OCI-LY3 (cell line): ENCODE measurements at regions not wholly inside any gene's neighbourhood (a gene's known extent, or its start where the extent isn't known, plus 50 kb on each side); places are given as distances from the start of the nearest gene placed in this dataset.

Source experiments
- H2AFZ ChIP-seq: fragments of 200-600, 300-600 bp; shearing (Covaris generic); 2 replicates; pipeline ENCODE4 v1.6.0; 2014; ENCODE audit warnings: antibody characterized with exemption, low read depth, low read length
- H3K27ac ChIP-seq: fragments of 200-600, 300-600 bp; sonication (generic); 2 replicates; pipeline ENCODE4 v1.5.1; 2014; ENCODE audit warnings: mild to moderate bottlenecking, low read length, moderate library complexity, mixed read lengths
- H3K27me3 ChIP-seq: fragments of 200-600, 300-600 bp; sonication (generic); 2 replicates; pipeline ENCODE4 v1.6.1; 2014; ENCODE audit warnings: low read depth, low read length, mixed read lengths
- H3K36me3 ChIP-seq: fragments of 200-600, 300-600 bp; sonication (generic); replicated peaks from 2 replicates; pipeline ENCODE3; 2014; ENCODE audit warnings: low read depth, low read length, mixed read lengths
- H3K4me1 ChIP-seq: fragments of 300-600, 200-600 bp; sonication (generic); 2 replicates; pipeline ENCODE4 v1.6.1; 2014; ENCODE audit warnings: low read length, mixed read lengths
- H3K4me2 ChIP-seq: fragments of 200-600, 300-600 bp; sonication (generic); 2 replicates; pipeline ENCODE4 v1.6.1; 2014; ENCODE audit warnings: low read length, mixed read lengths
- H3K4me3 ChIP-seq: fragments of 300-600, 200-600 bp; sonication (generic); 2 replicates; pipeline ENCODE4 v1.5.1; 2014; ENCODE audit warnings: antibody characterized with exemption, mild to moderate bottlenecking, low read length, moderate library complexity
- H3K79me2 ChIP-seq: fragments of 300-600, 200-600 bp; shearing (Covaris generic); 2 replicates; pipeline ENCODE4 v1.6.1; 2014; ENCODE audit warnings: mild to moderate bottlenecking, low read length, mixed read lengths
- H3K9ac ChIP-seq: fragments of 300-600, 200-600 bp; shearing (Covaris generic); 2 replicates; pipeline ENCODE4 v1.6.0; 2014; ENCODE audit warnings: mild to moderate bottlenecking, low read length, moderate library complexity
- H3K9me3 ChIP-seq: fragments of 200-600, 300-600 bp; shearing (Covaris generic); 2 replicates; pipeline ENCODE4 v1.6.1; 2014; ENCODE audit warnings: low read length, mixed read lengths; ENCODE audit not compliant: insufficient read depth
- H4K20me1 ChIP-seq: fragments of 200-600, 300-600 bp; sonication (generic); 2 replicates; pipeline ENCODE4 v1.6.1; 2016; ENCODE audit warnings: low read length, mixed read lengths; ENCODE audit not compliant: insufficient read depth
- EZH2phosphoT487 ChIP-seq: fragments of 200-600 bp; shearing (Covaris generic); IDR thresholded peaks from 2 replicates; pipeline ENCODE4 v1.6.1; 2018; ENCODE audit warnings: antibody characterized with exemption, mixed run types, low read depth
- TF ChIP-seq, protein P1 (sequence below): fragments of 200-600, 300-600 bp; sonication (generic); IDR thresholded peaks from 2 replicates; pipeline ENCODE4 v1.5.1; 2014; ENCODE audit warnings: antibody characterized with exemption, low read length, low read depth

DNA sequence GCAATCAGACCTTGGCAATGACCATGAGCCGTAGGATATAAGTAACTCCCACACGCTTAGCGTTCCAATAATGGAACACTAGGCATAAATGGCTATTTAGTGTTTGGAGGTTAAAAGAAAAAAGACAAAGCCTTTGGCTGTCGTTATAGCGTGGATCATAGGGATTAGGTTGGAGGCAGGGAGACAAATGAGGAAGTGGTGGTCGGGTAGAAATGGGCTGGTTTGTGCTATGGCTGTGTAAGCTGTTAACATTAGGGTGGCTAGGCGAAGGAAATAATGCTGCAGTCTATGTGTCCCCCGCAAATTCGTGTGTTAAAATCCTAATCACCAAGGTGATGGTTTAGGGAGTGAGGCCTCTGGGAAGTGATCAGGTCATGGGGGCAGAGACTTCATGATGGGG lies 120.4 kb upstream of the IRX6 start:
- Histone ChIP-seq H3K9me3 (no peaks in the 10 kb centered on the region), H3K4me2 (no peak overlapping the region), H3K4me1 (no peaks in the 10 kb centered on the region), H3K36me3 (no peaks in the 10 kb centered on the region), H3K27ac (no peak overlapping the region), H2AFZ (no peak overlapping the region), H3K79me2 (no peaks in the 10 kb centered on the region), H3K9ac (no peak overlapping the region), H3K4me3 (no peak overlapping the region), H4K20me1 (no peaks in the 10 kb centered on the region), H3K27me3 (no peaks in the 10 kb centered on the region)
- TF ChIP-seq, protein P1, sequence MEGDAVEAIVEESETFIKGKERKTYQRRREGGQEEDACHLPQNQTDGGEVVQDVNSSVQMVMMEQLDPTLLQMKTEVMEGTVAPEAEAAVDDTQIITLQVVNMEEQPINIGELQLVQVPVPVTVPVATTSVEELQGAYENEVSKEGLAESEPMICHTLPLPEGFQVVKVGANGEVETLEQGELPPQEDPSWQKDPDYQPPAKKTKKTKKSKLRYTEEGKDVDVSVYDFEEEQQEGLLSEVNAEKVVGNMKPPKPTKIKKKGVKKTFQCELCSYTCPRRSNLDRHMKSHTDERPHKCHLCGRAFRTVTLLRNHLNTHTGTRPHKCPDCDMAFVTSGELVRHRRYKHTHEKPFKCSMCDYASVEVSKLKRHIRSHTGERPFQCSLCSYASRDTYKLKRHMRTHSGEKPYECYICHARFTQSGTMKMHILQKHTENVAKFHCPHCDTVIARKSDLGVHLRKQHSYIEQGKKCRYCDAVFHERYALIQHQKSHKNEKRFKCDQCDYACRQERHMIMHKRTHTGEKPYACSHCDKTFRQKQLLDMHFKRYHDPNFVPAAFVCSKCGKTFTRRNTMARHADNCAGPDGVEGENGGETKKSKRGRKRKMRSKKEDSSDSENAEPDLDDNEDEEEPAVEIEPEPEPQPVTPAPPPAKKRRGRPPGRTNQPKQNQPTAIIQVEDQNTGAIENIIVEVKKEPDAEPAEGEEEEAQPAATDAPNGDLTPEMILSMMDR = no peak
- no peak for TF ChIP-seq EZH2phosphoT487

DNA sequence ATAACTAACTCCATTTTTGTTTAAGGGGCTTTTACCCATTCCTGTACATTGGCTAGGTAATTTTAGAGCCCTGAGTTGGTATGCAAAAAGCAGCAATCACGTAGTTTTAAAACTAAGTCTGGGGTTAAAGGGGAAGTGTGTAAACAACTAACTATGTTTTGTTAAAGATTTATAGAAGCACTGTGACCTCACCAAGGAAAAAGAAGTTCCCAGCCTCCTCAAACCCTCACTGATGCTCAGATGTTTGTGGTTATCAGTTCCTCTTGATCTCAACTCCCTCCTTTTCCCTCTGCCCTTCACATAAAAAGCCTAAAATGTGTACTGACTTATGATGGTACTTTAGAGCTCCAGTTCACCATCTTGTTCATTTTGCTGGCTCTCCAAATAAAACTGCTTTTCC lies 119.9 kb upstream of the IRX6 start:
- H3K9me3 ChIP-seq = no peaks in the 10 kb centered on the region
- H3K27me3 ChIP-seq = no peaks in the 10 kb centered on the region
- H4K20me1 ChIP-seq = no peaks in the 10 kb centered on the region
- TF ChIP-seq, protein P1 = no peak
- TF ChIP-seq EZH2phosphoT487 = no peak
- H3K79me2 ChIP-seq = no peaks in the 10 kb centered on the region
- H3K4me3 ChIP-seq = no peak overlapping the region
- H3K27ac ChIP-seq = no peak overlapping the region
- H3K36me3 ChIP-seq = no peaks in the 10 kb centered on the region
- H2AFZ ChIP-seq = no peak overlapping the region
- H3K9ac ChIP-seq = no peak overlapping the region
- H3K4me1 ChIP-seq = no peaks in the 10 kb centered on the region
- H3K4me2 ChIP-seq = no peak overlapping the region

DNA sequence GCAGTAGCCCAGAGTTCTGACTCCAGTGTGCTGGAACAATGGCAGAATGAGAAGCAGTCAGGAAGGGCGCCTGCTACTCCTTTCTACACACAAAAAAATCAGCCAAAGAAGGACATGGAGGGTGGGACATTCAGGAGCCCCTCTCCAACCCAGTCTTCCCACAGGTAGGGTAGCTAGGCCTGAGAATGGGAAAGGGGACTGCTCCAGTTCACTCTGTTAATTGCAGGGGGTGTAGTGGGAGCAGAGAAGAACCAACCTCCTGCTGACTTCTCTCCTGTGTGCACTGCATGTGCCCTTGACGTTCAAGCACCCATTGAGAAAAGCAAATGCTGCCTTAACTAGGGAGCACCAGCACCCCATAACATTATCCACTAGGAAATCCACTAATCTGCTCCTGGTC lies 119.1 kb upstream of the IRX6 start:
- H3K4me3 ChIP-seq = no peak overlapping the region
- no peaks in the 10 kb centered on the region for H4K20me1 ChIP-seq
- no peaks in the 10 kb centered on the region for H3K9me3 ChIP-seq
- H3K27me3 ChIP-seq = no peaks in the 10 kb centered on the region
- TF ChIP-seq, protein P1 = no peak
- no peaks in the 10 kb centered on the region for H3K4me1 ChIP-seq
- H3K27ac ChIP-seq = no peak overlapping the region
- no peak overlapping the region for H3K9ac ChIP-seq
- H2AFZ ChIP-seq = no peak overlapping the region
- H3K4me2 ChIP-seq = no peak overlapping the region
- no peaks in the 10 kb centered on the region for H3K36me3 ChIP-seq
- no peaks in the 10 kb centered on the region for H3K79me2 ChIP-seq

DNA sequence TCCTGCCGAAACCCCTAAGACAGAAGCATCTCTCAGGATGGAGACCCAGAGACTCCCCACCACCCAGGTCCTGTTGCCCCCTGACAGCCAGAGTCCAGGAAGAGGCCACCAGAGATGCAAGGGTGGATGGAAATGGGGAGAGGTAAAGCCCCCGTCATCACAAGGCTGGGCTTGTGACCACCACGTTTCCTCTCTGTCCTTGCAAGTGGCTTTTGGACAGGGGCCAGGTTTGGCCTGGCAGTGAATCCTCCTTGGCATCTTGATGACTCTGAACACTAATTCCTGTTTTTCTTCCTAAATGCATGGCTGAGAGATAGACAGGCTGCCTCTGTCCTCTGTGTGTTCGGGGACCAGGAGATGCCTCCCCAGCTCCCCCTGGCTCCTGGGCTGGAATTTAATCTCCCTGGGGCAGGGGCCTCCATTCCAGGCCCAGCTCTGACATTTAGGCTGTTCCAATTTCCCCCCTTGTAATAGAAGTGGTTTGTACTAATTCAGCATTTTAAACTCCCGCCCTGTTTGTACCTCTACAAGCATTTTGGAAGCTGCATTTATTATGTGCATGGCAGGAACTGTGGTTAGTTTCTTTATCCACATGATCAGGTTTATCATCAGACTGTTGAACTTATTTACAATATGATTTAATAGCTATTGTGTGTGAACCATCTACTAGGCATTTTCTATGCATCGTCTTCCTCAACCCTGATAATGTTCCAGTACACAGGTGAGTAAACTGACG lies 116.1 kb upstream of the IRX6 start:
- Histone ChIP-seq H3K9ac (no peak overlapping the region), H2AFZ (no peak overlapping the region)

More for the DNA sequence above, 116.1 kb upstream of the IRX6 start:
- Histone ChIP-seq H3K4me1 (no peaks in the 10 kb centered on the region), H3K79me2 (no peaks in the 10 kb centered on the region), H3K36me3 (no peaks in the 10 kb centered on the region), H3K9me3 (no peaks in the 10 kb centered on the region), H4K20me1 (no peaks in the 10 kb centered on the region), H3K4me3 (no peak overlapping the region), H3K4me2 (no peak overlapping the region), H3K27me3 (no peaks in the 10 kb centered on the region), H3K27ac (no peak overlapping the region)
- TF ChIP-seq, protein P1 = no peak
- no peak for TF ChIP-seq EZH2phosphoT487
